Stomach smooth muscle (tissue), 2 donors: ENCODE measurements at regions not wholly inside any gene's neighbourhood (a gene's known extent, or its start where the extent isn't known, plus 50 kb on each side); places are given as distances from the start of the nearest gene placed in this dataset.

Source experiments
- H3K27ac ChIP-seq: one replicate; pipeline ENCODE4 v1.7.0; 2013; ENCODE audit warnings: mild to moderate bottlenecking, low read length, inconsistent platforms
- H3K27me3 ChIP-seq, 2 donors: one replicate each; pipeline ENCODE4 v1.7.0; 2013; ENCODE audit warnings: low read length in 2 of 2; ENCODE audit not compliant: insufficient read depth in 2 of 2, control insufficient read depth in 1 of 2
- H3K36me3 ChIP-seq, 2 donors: one replicate each; pipeline ENCODE4 v1.7.0; 2013; ENCODE audit warnings: low read length in 2 of 2; ENCODE audit not compliant: control insufficient read depth in 2 of 2, insufficient read depth in 2 of 2
- H3K4me1 ChIP-seq: one replicate; pipeline ENCODE4 v1.7.0; 2013; ENCODE audit warnings: low read length; ENCODE audit not compliant: control insufficient read depth, insufficient read depth
- H3K4me3 ChIP-seq, 2 donors: one replicate each; pipeline ENCODE4 v1.7.0; 2013; ENCODE audit warnings: low read length in 2 of 2
- H3K9ac ChIP-seq, 2 donors: one replicate each; pipeline ENCODE4 v1.7.0; 2013; ENCODE audit warnings: low read length in 2 of 2, mild to moderate bottlenecking in 1 of 2
- H3K9me3 ChIP-seq, 2 donors: one replicate each; pipeline ENCODE4 v1.7.0; 2013; ENCODE audit warnings: low read length in 2 of 2; ENCODE audit not compliant: control insufficient read depth in 2 of 2
- donor health status: healthy.
- donor health status: Pancreatic carcinoma.

GRCh38 chr1:22385537-22385936 lies 66.1 kb upstream of the ZBTB40 start:
- Histone ChIP-seq H3K4me3 (no peak overlapping the region), H3K4me1 (no peaks in the 10 kb centered on the region), H3K27ac (no peak overlapping the region), H3K9me3 (no peaks in the 10 kb centered on the region), H3K27me3 (peaks cover 16 to 33% of the 10 kb centered on the region in 2 donors), H3K36me3 (no peaks in the 10 kb centered on the region), H3K9ac (no peak overlapping the region)

- Histone ChIP-seq H3K9me3 (no peaks in the 10 kb centered on the region), H3K4me3 (no peak overlapping the region), H3K27ac (no peak overlapping the region), H3K9ac (no peak overlapping the region), H3K4me1 (no peaks in the 10 kb centered on the region), H3K27me3 (peaks cover 13 to 33% of the 10 kb centered on the region in 2 donors), H3K36me3 (no peaks in the 10 kb centered on the region)
These were observed 64.9 kb upstream of the ZBTB40 start for GRCh38 chr1:22386774-22387173.

- no peaks in the 10 kb centered on the region for H3K36me3 ChIP-seq
These were observed 63.6 kb upstream of the ZBTB40 start for GRCh38 chr1:22387919-22388580.

GRCh38 chr1:22388671-22389450 lies 62.8 kb upstream of the ZBTB40 start:
- Histone ChIP-seq H3K9me3 (no peaks in the 10 kb centered on the region), H3K27ac (no peak overlapping the region), H3K27me3 (peaks cover 13 to 30% of the 10 kb centered on the region in 2 donors), H3K4me1 (no peaks in the 10 kb centered on the region), H3K9ac (no peak overlapping the region), H3K4me3 (no peak overlapping the region), H3K36me3 (no peaks in the 10 kb centered on the region)

More at GRCh38 chr1:22387919-22388580, 63.6 kb upstream of the ZBTB40 start:
- no peak overlapping the region for H3K27ac ChIP-seq
- H3K27me3 ChIP-seq: peaks cover 13 to 33% of the 10 kb centered on the region in 2 donors
- no peaks in the 10 kb centered on the region for H3K9me3 ChIP-seq
- no peaks in the 10 kb centered on the region for H3K4me1 ChIP-seq
- no peak overlapping the region for H3K9ac ChIP-seq
- H3K4me3 ChIP-seq: no peak overlapping the region

GRCh38 chr1:22393587-22393986 lies 58.1 kb upstream of the ZBTB40 start:
- no peaks in the 10 kb centered on the region for H3K9me3 ChIP-seq
- no peak overlapping the region for H3K9ac ChIP-seq
- no peaks in the 10 kb centered on the region for H3K4me1 ChIP-seq
- peaks cover 7 to 8% of the 10 kb centered on the region in 2 donors for H3K27me3 ChIP-seq
- no peak overlapping the region for H3K27ac ChIP-seq
- no peak overlapping the region for H3K4me3 ChIP-seq
- H3K36me3 ChIP-seq: no peaks in the 10 kb centered on the region

- Histone ChIP-seq H3K4me1 (no peaks in the 10 kb centered on the region), H3K36me3 (no peaks in the 10 kb centered on the region), H3K4me3 (no peak overlapping the region), H3K9me3 (no peaks in the 10 kb centered on the region), H3K9ac (no peak overlapping the region), H3K27me3 (peaks cover 23 to 27% of the 10 kb centered on the region in 2 donors), H3K27ac (no peak overlapping the region)
These were observed 52.8 kb upstream of the ZBTB40 start for GRCh38 chr1:22398656-22399420.

- Histone ChIP-seq H3K36me3 (no peaks in the 10 kb centered on the region), H3K4me1 (no peaks in the 10 kb centered on the region), H3K4me3 (no peak overlapping the region), H3K27me3 (peaks cover 24 to 31% of the 10 kb centered on the region in 2 donors), H3K9me3 (no peaks in the 10 kb centered on the region), H3K27ac (no peak overlapping the region), H3K9ac (no peak overlapping the region)
These were observed 52.1 kb upstream of the ZBTB40 start for GRCh38 chr1:22399421-22400091.
